ENCODE measurements at regions not wholly inside any gene's neighbourhood (a gene's known extent, or its start where the extent isn't known, plus 50 kb on each side); places are given as distances from the start of the nearest gene placed in this dataset.

GRCh38 chr3:35437381-35437780, 201.9 kb upstream of the ARPP21 start:
- ChIA-PET CTCF (no interaction called here), POLR2A (no interaction called here), SMC1A (ENCODE audit: uncharacterized antibody, unreplicated experiment) (no interaction called here), RAD21 (ENCODE audit: unreplicated experiment) (no interaction called here)
- no peaks in the 10 kb centered on the region for H3K4me1 ChIP-seq (ENCODE audit: control insufficient read depth, insufficient read depth, low read length)
- H2AFZ ChIP-seq (ENCODE audit: control insufficient read depth, low read depth, low read length): no peak overlapping the region
- no peak overlapping the region for H3K9ac ChIP-seq (ENCODE audit: control insufficient read depth, insufficient read depth, low read length)
- H3K79me2 ChIP-seq (ENCODE audit: control insufficient read depth, insufficient read depth, low read length): no peaks in the 10 kb centered on the region
- H3K27ac ChIP-seq (ENCODE audit: control insufficient read depth, insufficient read depth): no peak overlapping the region
- H3K4me3 ChIP-seq: no peak overlapping the region
- no peaks in the 10 kb centered on the region for H3K9me3 ChIP-seq (replicated peaks; ENCODE audit: control insufficient read depth, insufficient read depth, low read length)
- no peak overlapping the region for H3K4me2 ChIP-seq (ENCODE audit: control insufficient read depth, insufficient read depth)
- in situ Hi-C loops (cut with MboI): no loop called here
- BruUV-seq (replicated peaks): no TSS peak
- H3K36me3 ChIP-seq (ENCODE audit: control insufficient read depth in 2 of 2, insufficient read depth in 2 of 2, low read length in 1 of 2): no peaks in the 10 kb centered on the region
- FAIRE-seq (no peak), ATAC-seq (no peak), DNase-seq (ENCODE audit: low read depth, low spot score) (no peak)
- 6% methylated on average over 1 of the region's 1 CpG for WGBS (ENCODE audit: insufficient coverage, insufficient replicate concordance, low lambda C conversion rate, missing lambda C conversion rate)
- intact Hi-C loops (cut with micrococcal nuclease; ENCODE audit: unreplicated experiment): no loop called here
- TF ChIP-seq SRF (IDR thresholded peaks at IDR 0.05; ENCODE audit: low read depth in 2 of 2, low read length in 2 of 2): no peak
- TF ChIP-seq RCOR1 (conservative IDR thresholded peaks at IDR 0.05; ENCODE audit: low read depth, low read length): no peak
- no peak for TF ChIP-seq IKZF1 (conservative IDR thresholded peaks at IDR 0.05)
- no peak for TF ChIP-seq KAT2A (conservative IDR thresholded peaks at IDR 0.05; ENCODE audit: control insufficient read depth, low read depth, low read length)
- no peak for TF ChIP-seq CBFB (IDR thresholded peaks at IDR 0.05; ENCODE audit: low read depth)
- TF ChIP-seq E4F1 (IDR thresholded peaks at IDR 0.05; ENCODE audit: borderline replicate concordance, partially characterized antibody): no peak
- TF ChIP-seq ZNF24 (IDR thresholded peaks at IDR 0.05): no peak
- no peak for TF ChIP-seq MYB (IDR thresholded peaks at IDR 0.05; ENCODE audit: borderline replicate concordance, low read depth, low read length)
- no peak for TF ChIP-seq RAD21 (IDR thresholded peaks at IDR 0.05; ENCODE audit: insufficient read depth, low read depth, low read length)
- no peaks in the 10 kb centered on the region for H4K20me1 ChIP-seq (ENCODE audit: control insufficient read depth, insufficient read depth)
- no peaks in the 10 kb centered on the region for H3K27me3 ChIP-seq (replicated peaks in 1 of 2; ENCODE audit: control insufficient read depth in 2 of 2, insufficient read depth in 2 of 2, low read length in 1 of 2)
